WERI-Rb-1 (cell line): ENCODE measurements at regions not wholly inside any gene's neighbourhood (a gene's known extent, or its start where the extent isn't known, plus 50 kb on each side); places are given as distances from the start of the nearest gene placed in this dataset.

ENCODE experiments used
- DNase-seq: peaks from one replicate; pipeline ENCODE4 v3.0.0-alpha.2; 2020
- H3K27ac ChIP-seq: fragments of 250-450 bp; sonication (Bioruptor Pico); 2 replicates; pipeline ENCODE4 v1.5.1; 2020; ENCODE audit warnings: mild to moderate bottlenecking, moderate library complexity
- H3K27me3 ChIP-seq: fragments of 250-450 bp; sonication (Bioruptor Pico); 2 replicates; pipeline ENCODE4 v1.5.1; 2021; ENCODE audit warnings: mild to moderate bottlenecking, low read depth, moderate library complexity; ENCODE audit not compliant: insufficient read depth, severe bottlenecking
- H3K36me3 ChIP-seq: fragments of 250-450 bp; sonication (Bioruptor Pico); 2 replicates; pipeline ENCODE4 v1.5.1; 2020; ENCODE audit warnings: mild to moderate bottlenecking, moderate library complexity
- H3K4me3 ChIP-seq: 2 replicates; pipeline ENCODE4 v1.5.1; 2011; ENCODE audit warnings: low read depth, mild to moderate bottlenecking, control low read depth, low read length
- H3K9me3 ChIP-seq: fragments of 250-450 bp; sonication (Bioruptor Pico); 2 replicates; pipeline ENCODE4 v1.5.1; 2021; ENCODE audit warnings: mild to moderate bottlenecking, moderate library complexity; ENCODE audit not compliant: severe bottlenecking
- TF ChIP-seq, protein P1 (sequence below): IDR thresholded peaks from 2 replicates; pipeline ENCODE4 v1.5.1; 2011; ENCODE audit warnings: low read depth, mild to moderate bottlenecking, control low read depth, inconsistent platforms, low read length

DNA sequence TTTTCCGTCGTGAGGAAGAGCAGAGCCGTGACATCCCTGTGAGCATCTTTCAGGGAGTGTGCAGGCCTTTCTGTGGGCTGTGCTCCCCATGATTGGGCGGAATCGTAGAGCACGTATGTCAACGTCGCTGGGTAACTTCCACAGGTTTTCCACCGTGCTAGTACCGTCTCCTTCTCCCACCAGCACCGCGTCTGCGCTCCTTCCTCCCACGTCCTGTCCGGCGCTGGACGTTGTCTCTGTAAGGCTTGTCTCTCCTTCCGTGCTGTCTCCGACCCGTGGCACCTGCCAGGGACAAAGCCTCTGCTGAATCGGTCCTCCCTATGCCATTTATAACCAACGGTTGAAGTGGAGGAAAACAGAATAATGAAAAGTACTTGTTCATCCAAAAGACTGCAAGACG lies 386.7 kb downstream of the BRD1 start:
- TF ChIP-seq, protein P1, sequence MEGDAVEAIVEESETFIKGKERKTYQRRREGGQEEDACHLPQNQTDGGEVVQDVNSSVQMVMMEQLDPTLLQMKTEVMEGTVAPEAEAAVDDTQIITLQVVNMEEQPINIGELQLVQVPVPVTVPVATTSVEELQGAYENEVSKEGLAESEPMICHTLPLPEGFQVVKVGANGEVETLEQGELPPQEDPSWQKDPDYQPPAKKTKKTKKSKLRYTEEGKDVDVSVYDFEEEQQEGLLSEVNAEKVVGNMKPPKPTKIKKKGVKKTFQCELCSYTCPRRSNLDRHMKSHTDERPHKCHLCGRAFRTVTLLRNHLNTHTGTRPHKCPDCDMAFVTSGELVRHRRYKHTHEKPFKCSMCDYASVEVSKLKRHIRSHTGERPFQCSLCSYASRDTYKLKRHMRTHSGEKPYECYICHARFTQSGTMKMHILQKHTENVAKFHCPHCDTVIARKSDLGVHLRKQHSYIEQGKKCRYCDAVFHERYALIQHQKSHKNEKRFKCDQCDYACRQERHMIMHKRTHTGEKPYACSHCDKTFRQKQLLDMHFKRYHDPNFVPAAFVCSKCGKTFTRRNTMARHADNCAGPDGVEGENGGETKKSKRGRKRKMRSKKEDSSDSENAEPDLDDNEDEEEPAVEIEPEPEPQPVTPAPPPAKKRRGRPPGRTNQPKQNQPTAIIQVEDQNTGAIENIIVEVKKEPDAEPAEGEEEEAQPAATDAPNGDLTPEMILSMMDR = no peak
- no peaks in the 10 kb centered on the region for H3K36me3 ChIP-seq
- no peak overlapping the region for H3K27ac ChIP-seq
- no peak for DNase-seq
- no peak overlapping the region for H3K4me3 ChIP-seq
- H3K9me3 ChIP-seq = peaks cover 2% of the 10 kb centered on the region
- no peaks in the 10 kb centered on the region for H3K27me3 ChIP-seq

- TF ChIP-seq, protein P1 = no peak
- no peak for DNase-seq
- no peaks in the 10 kb centered on the region for H3K36me3 ChIP-seq
- H3K27me3 ChIP-seq = no peaks in the 10 kb centered on the region
- H3K9me3 ChIP-seq = peaks cover 3% of the 10 kb centered on the region
- no peak overlapping the region for H3K4me3 ChIP-seq
- H3K27ac ChIP-seq = no peak overlapping the region
Measured at GRCh38 chr22:49439373-49439772, 388.3 kb downstream of the BRD1 start.

DNA sequence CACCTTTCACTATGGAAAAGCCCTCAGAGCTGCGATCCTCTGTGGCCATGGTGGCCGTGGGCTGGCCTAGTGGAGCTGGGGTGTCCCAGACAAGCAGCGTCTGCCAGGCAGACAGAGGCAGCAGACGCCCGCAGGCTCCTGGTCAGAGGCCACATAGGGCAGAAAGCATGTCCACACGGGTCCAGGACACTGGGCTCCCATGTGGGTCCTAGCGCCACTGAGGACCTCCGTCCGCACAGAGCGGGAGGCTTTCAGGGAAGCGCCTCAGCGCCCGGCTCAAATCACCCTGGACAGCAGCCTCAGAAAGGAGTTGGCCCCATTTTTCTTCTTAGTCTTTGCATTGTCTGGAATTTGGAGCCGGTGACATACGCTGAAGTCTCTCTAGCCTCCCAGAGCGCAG lies 389.7 kb downstream of the BRD1 start:
- TF ChIP-seq, protein P1 = no peak
- H3K27me3 ChIP-seq = no peaks in the 10 kb centered on the region
- no peak overlapping the region for H3K4me3 ChIP-seq
- DNase-seq = no peak
- H3K27ac ChIP-seq = no peak overlapping the region
- peaks cover 6% of the 10 kb centered on the region for H3K9me3 ChIP-seq
- no peaks in the 10 kb centered on the region for H3K36me3 ChIP-seq

- Histone ChIP-seq H3K27ac (no peak overlapping the region), H3K36me3 (no peaks in the 10 kb centered on the region), H3K9me3 (peaks cover 6% of the 10 kb centered on the region), H3K4me3 (no peak overlapping the region), H3K27me3 (no peaks in the 10 kb centered on the region)
- TF ChIP-seq, protein P1 = no peak
- no peak for DNase-seq
Measured at GRCh38 chr22:49437356-49437755, 390.3 kb downstream of the BRD1 start.

GRCh38 chr22:49436056-49436455 lies 391.6 kb downstream of the BRD1 start:
- TF ChIP-seq, protein P1 = no peak
- DNase-seq = no peak
- no peak overlapping the region for H3K4me3 ChIP-seq
- no peaks in the 10 kb centered on the region for H3K36me3 ChIP-seq
- no peaks in the 10 kb centered on the region for H3K27me3 ChIP-seq
- peaks cover 6% of the 10 kb centered on the region for H3K9me3 ChIP-seq
- H3K27ac ChIP-seq = no peak overlapping the region

- no peaks in the 10 kb centered on the region for H3K36me3 ChIP-seq
- TF ChIP-seq, protein P1 = no peak
- peaks cover 6% of the 10 kb centered on the region for H3K9me3 ChIP-seq
- H3K27me3 ChIP-seq = no peaks in the 10 kb centered on the region
- no peak for DNase-seq
- no peak overlapping the region for H3K4me3 ChIP-seq
- no peak overlapping the region for H3K27ac ChIP-seq
Measured at GRCh38 chr22:49435596-49435995, 392.1 kb downstream of the BRD1 start.
